ENCODE measurements at regions not wholly inside any gene's neighbourhood (a gene's known extent, or its start where the extent isn't known, plus 50 kb on each side); places are given as distances from the start of the nearest gene placed in this dataset.
A peak's percentile ranks its signal among the peaks of the same experiment; 100 is the strongest.

DNA sequence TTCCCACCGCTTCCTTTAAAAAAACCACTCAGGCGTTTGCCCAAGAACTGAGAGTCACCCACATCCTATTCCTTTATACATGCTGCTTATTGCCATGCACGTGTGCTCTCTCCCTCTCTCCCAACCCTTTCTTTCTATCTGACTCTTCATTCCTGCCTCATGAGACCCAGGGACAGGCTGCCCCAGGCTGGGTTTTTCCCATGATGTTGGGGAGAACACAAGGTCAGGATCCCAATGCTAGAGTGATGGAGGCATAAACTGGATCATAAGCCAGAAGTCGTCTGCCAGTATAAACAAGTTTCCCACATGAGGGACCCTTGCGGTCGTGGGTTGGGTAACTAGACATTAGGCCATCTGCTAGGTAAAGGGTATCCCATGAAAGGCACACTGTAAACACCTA is 64.9 kb downstream of the CD2 start:
- no peaks in the 10 kb centered on the region for H3K4me1 ChIP-seq
- no peak overlapping the region for H3K4me3 ChIP-seq
- H3K36me3 ChIP-seq: no peaks in the 10 kb centered on the region
- no peak overlapping the region for H3K27ac ChIP-seq
- H3K27me3 ChIP-seq: no peaks in the 10 kb centered on the region
- TF ChIP-seq EP300 (IDR thresholded peaks at IDR 0.05) (no peak), POLR2AphosphoS5 (IDR thresholded peaks at IDR 0.05) (no peak), POLR2A (IDR thresholded peaks at IDR 0.05) (no peak)
- TF ChIP-seq, protein P1, sequence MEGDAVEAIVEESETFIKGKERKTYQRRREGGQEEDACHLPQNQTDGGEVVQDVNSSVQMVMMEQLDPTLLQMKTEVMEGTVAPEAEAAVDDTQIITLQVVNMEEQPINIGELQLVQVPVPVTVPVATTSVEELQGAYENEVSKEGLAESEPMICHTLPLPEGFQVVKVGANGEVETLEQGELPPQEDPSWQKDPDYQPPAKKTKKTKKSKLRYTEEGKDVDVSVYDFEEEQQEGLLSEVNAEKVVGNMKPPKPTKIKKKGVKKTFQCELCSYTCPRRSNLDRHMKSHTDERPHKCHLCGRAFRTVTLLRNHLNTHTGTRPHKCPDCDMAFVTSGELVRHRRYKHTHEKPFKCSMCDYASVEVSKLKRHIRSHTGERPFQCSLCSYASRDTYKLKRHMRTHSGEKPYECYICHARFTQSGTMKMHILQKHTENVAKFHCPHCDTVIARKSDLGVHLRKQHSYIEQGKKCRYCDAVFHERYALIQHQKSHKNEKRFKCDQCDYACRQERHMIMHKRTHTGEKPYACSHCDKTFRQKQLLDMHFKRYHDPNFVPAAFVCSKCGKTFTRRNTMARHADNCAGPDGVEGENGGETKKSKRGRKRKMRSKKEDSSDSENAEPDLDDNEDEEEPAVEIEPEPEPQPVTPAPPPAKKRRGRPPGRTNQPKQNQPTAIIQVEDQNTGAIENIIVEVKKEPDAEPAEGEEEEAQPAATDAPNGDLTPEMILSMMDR (IDR thresholded peaks at IDR 0.05): no peak
- WGBS, 2 donors (ENCODE audit: low coverage in 1 of 2): 83% methylated on average over 2 to 4 of the region's 6 CpGs
- no peaks in the 10 kb centered on the region for H3K9me3 ChIP-seq
- ATAC-seq: no peak

DNA sequence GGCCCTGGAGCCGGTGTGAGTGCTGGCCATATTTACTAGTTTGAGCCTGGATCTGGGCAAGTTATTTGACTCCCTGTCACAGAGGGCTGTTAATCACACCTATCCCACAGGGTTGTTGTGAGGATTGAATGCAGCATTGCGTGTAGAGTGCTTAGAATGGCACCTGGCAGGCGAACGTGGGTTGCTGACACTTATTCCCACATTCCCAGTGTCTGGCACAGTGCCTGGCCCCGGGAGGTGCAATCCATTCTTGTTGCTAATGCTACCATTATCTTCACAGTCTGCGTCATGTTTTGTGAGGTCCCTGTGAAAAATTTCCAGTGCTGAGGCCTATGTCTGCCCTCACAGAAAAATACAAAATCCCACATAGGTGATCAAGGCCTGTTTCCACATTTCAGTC is 66.1 kb downstream of the CD2 start:
- no peak for TF ChIP-seq POLR2AphosphoS5 (IDR thresholded peaks at IDR 0.05)
- TF ChIP-seq EP300 (IDR thresholded peaks at IDR 0.05): no peak
- TF ChIP-seq, protein P1 (IDR thresholded peaks at IDR 0.05): no peak
- TF ChIP-seq POLR2A (IDR thresholded peaks at IDR 0.05): no peak
- no peaks in the 10 kb centered on the region for H3K36me3 ChIP-seq
- peaks cover 0 to 4% (median 0%) of the 10 kb centered on the region in 3 donors for H3K4me1 ChIP-seq
- no peak overlapping the region for H3K27ac ChIP-seq
- no peaks in the 10 kb centered on the region for H3K27me3 ChIP-seq
- no peak for ATAC-seq
- H3K9me3 ChIP-seq: no peaks in the 10 kb centered on the region
- H3K4me3 ChIP-seq: no peak overlapping the region
- WGBS, 2 donors (ENCODE audit: low coverage in 1 of 2): 36 to 60% methylated on average over 1 to 3 of the region's 6 CpGs

DNA sequence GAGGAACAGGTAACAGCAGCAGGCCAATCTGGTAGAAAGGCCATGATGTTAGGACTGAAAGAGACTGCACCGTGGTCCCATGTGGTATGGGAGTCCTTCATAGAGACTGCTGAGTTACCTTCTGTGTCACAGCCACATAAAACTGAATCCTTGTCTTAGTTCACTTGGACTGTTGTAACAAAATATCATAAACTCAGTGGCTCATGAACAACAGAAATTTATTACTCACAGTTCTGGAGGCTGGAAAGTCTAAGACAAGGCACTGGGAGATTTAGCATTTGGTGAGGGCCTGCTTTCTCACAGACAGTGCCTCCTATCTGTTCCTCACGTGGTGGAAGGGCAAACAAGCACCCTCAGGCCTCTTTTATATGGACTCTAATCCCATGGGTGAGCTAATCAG is 67.5 kb downstream of the CD2 start:
- TF ChIP-seq, protein P1 (IDR thresholded peaks at IDR 0.05): no peak
- TF ChIP-seq EP300 (IDR thresholded peaks at IDR 0.05): no peak
- no peak for TF ChIP-seq POLR2AphosphoS5 (IDR thresholded peaks at IDR 0.05)
- Histone ChIP-seq H3K9me3 (no peaks in the 10 kb centered on the region), H3K4me1 (peaks cover 0 to 8% (median 0%) of the 10 kb centered on the region in 3 donors), H3K27ac (no peak overlapping the region), H3K27me3 (no peaks in the 10 kb centered on the region), H3K36me3 (no peaks in the 10 kb centered on the region), H3K4me3 (no peak overlapping the region)
- 86% methylated on average over 1 of the region's 2 CpGs for WGBS, 2 donors (ENCODE audit: low coverage in 1 of 2)
- no peak for ATAC-seq

DNA sequence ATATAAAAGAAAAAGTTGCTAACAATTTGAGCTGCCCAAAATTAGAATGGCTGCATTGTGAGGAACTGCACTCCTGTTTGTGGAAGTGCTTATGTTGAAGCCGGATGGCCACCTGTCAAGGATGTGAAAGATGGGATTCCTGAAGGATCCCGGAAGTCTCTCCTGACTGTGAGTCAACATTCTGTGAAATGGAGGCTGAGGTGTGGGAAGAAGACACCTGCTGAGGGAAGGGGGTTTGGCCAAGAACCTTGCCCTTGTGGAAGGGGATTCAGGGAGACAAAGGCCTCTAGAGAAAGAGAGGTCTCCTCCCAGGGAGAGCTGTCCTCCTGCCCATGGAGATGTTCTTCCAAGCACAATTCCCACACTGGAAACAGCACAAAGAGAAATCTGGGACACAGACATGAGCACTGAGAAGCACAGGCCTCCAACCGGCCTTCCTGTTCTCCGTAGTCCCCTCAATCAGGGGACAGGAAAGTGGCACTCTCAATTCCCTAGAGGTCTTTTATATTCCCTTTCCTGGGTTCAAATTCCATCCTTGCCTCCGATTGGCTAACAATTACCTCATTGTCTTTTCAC is 70.5 kb downstream of the CD2 start:
- H3K4me3 ChIP-seq: no peak overlapping the region
- no peaks in the 10 kb centered on the region for H3K36me3 ChIP-seq
- TF ChIP-seq POLR2AphosphoS5 (IDR thresholded peaks at IDR 0.05) (no peak), EP300 (IDR thresholded peaks at IDR 0.05) (no peak), POLR2A (IDR thresholded peaks at IDR 0.05) (no peak)
- TF ChIP-seq, protein P1 (IDR thresholded peaks at IDR 0.05): no peak
- WGBS, 2 donors (ENCODE audit: low coverage in 1 of 2): 38 to 60% methylated on average over 3 to 5 of the region's 5 CpGs
- H3K4me1 ChIP-seq: peaks cover 0 to 8% (median 0%) of the 10 kb centered on the region in 3 donors
- H3K9me3 ChIP-seq: no peaks in the 10 kb centered on the region
- no peak overlapping the region for H3K27ac ChIP-seq
- ATAC-seq: no peak
- H3K27me3 ChIP-seq: no peaks in the 10 kb centered on the region

DNA sequence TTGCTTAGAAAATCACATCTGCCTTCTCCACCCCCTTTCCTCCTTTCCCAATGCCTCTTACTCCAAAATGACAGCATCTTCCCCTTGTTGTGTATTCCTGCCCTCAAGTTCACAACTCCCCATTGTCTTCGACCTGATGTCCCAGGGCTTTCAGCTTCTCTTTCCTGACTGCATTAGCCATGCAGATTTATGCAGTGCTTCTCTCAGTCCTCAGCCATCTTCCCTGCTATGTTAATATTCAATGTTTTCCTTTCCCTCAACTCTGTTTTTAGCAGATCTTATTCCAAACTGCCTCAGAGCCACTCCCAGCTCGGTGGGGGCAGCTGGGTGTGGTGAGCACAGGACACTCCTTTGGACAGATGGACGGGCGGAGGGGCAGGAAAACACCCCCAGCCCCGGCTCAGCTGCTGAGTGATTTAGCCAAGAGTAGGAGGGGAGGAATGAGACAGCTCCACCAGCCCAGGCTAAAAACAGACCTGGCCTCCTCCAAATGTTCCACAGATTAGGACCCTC is 71.0 kb downstream of the CD2 start:
- TF ChIP-seq POLR2AphosphoS5 (IDR thresholded peaks at IDR 0.05) (no peak), EP300 (IDR thresholded peaks at IDR 0.05) (no peak), POLR2A (IDR thresholded peaks at IDR 0.05) (no peak)
- TF ChIP-seq, protein P1 (IDR thresholded peaks at IDR 0.05): no peak
- Histone ChIP-seq H3K27ac (no peak overlapping the region), H3K9me3 (no peaks in the 10 kb centered on the region), H3K36me3 (no peaks in the 10 kb centered on the region), H3K4me3 (no peak overlapping the region), H3K4me1 (peaks cover 0 to 8% (median 0%) of the 10 kb centered on the region in 3 donors), H3K27me3 (no peaks in the 10 kb centered on the region)
- ATAC-seq: peak; percentile 16
- 18 to 40% methylated on average over 1 to 2 of the region's 5 CpGs for WGBS, 2 donors (ENCODE audit: low coverage in 1 of 2)
